Uterus (tissue), 3 donors: ENCODE measurements at regions not wholly inside any gene's neighbourhood (a gene's known extent, or its start where the extent isn't known, plus 50 kb on each side); places are given as distances from the start of the nearest gene placed in this dataset.

Source experiments
- DNase-seq, 2 donors: peaks; one replicate each; pipeline ENCODE4 v3.0.0-alpha.2; 2019 to 2020
- H3K27ac ChIP-seq, 2 donors: fragments of 200-600 bp; sonication (generic); 1 replicate in 1 of 2; 2 replicates in 1 of 2; pipeline ENCODE4 v1.5.1; 2016 to 2018
- H3K27me3 ChIP-seq, 2 donors: fragments of 200-600 bp; sonication (generic); one replicate each; pipeline ENCODE4 v1.5.1; 2018 to 2019; ENCODE audit warnings: control low read depth in 1 of 2
- H3K36me3 ChIP-seq, 2 donors: fragments of 200-600 bp; sonication (generic); one replicate each; pipeline ENCODE4 v1.5.1; 2019; ENCODE audit warnings: control low read depth in 1 of 2
- H3K4me1 ChIP-seq, 2 donors: fragments of 200-600 bp; sonication (generic); one replicate each; pipeline ENCODE4 v1.5.1; 2018 to 2019; ENCODE audit warnings: control low read depth in 1 of 2
- H3K4me3 ChIP-seq, 2 donors: fragments of 200-600 bp; sonication (generic); 1 replicate in 1 of 2; 2 replicates in 1 of 2; pipeline ENCODE4 v1.5.1; 2018 to 2019; ENCODE audit warnings: mild to moderate bottlenecking in 1 of 2
- H3K9me3 ChIP-seq, 2 donors: fragments of 200-600 bp; sonication (generic); one replicate each; pipeline ENCODE4 v1.5.1; 2019; ENCODE audit warnings: control low read depth in 1 of 2
- CTCF ChIP-seq, 4 experiments: fragments of 200-600 bp in 2 of 4; fragments of 450-650 bp in 2 of 4; sonication (generic) in 2 of 4; IDR thresholded peaks; one replicate each; pipeline ENCODE4 v1.5.1; 2016 to 2019; ENCODE audit warnings: antibody characterized with exemption in 4 of 4, mild to moderate bottlenecking in 2 of 4, moderate library complexity in 1 of 4
- POLR2A ChIP-seq, 2 donors: fragments of 450-650 bp; IDR thresholded peaks; one replicate each; pipeline ENCODE4 v1.6.1; 2016; ENCODE audit warnings: antibody characterized with exemption in 2 of 2, mild to moderate bottlenecking in 1 of 2, moderate library complexity in 1 of 2
- intact Hi-C: fragments of 100-400 bp; cut with DNase I; formaldehyde crosslinking; loops from one replicate; pipeline ENCODE4 v1.15.1; 2023; ENCODE audit warnings: low total_unique reads
- donor health status: DM: yes; HTN: yes; CAD: no.

GRCh38 chr1:2859881-2860430 lies 58.5 kb upstream of the TTC34 start:
- no peak overlapping the region for H3K27ac ChIP-seq
- H3K4me3 ChIP-seq: no peak overlapping the region
- H3K4me1 ChIP-seq: no peaks in the 10 kb centered on the region
- no peaks in the 10 kb centered on the region for H3K9me3 ChIP-seq
- DNase-seq: no peak
- no peak for TF ChIP-seq POLR2A (IDR thresholded peaks at IDR 0.05)
- no peak for TF ChIP-seq CTCF (IDR thresholded peaks at IDR 0.05)
- H3K36me3 ChIP-seq: no peaks in the 10 kb centered on the region
- intact Hi-C loops: no loop called here
- peaks cover 0 to 8% of the 10 kb centered on the region in 2 donors for H3K27me3 ChIP-seq

GRCh38 chr1:2860476-2861142 lies 59.1 kb upstream of the TTC34 start:
- no peaks in the 10 kb centered on the region for H3K36me3 ChIP-seq
- no peaks in the 10 kb centered on the region for H3K4me1 ChIP-seq
- no peak for DNase-seq
- intact Hi-C loops: no loop called here
- TF ChIP-seq CTCF (IDR thresholded peaks at IDR 0.05): no peak
- no peak for TF ChIP-seq POLR2A (IDR thresholded peaks at IDR 0.05)
- peaks cover 0 to 1% of the 10 kb centered on the region in 2 donors for H3K27me3 ChIP-seq
- no peaks in the 10 kb centered on the region for H3K9me3 ChIP-seq
- H3K4me3 ChIP-seq: no peak overlapping the region
- no peak overlapping the region for H3K27ac ChIP-seq

- Histone ChIP-seq H3K4me3 (no peak overlapping the region), H3K9me3 (no peaks in the 10 kb centered on the region), H3K27me3 (no peaks in the 10 kb centered on the region), H3K36me3 (no peaks in the 10 kb centered on the region), H3K27ac (no peak overlapping the region), H3K4me1 (no peaks in the 10 kb centered on the region)
- no peak for TF ChIP-seq POLR2A (IDR thresholded peaks at IDR 0.05)
- intact Hi-C loops: no loop called here
- no peak for DNase-seq
Measured at GRCh38 chr1:2861143-2861987, 59.9 kb upstream of the TTC34 start.

- intact Hi-C loops: no loop called here
- Histone ChIP-seq H3K4me1 (no peaks in the 10 kb centered on the region), H3K27me3 (no peaks in the 10 kb centered on the region), H3K27ac (no peak overlapping the region), H3K36me3 (no peaks in the 10 kb centered on the region), H3K4me3 (no peak overlapping the region), H3K9me3 (no peaks in the 10 kb centered on the region)
- TF ChIP-seq CTCF (IDR thresholded peaks at IDR 0.05) (no peak), POLR2A (IDR thresholded peaks at IDR 0.05) (no peak)
- DNase-seq: no peak
Measured at GRCh38 chr1:2861988-2862813, 60.7 kb upstream of the TTC34 start.

DNA sequence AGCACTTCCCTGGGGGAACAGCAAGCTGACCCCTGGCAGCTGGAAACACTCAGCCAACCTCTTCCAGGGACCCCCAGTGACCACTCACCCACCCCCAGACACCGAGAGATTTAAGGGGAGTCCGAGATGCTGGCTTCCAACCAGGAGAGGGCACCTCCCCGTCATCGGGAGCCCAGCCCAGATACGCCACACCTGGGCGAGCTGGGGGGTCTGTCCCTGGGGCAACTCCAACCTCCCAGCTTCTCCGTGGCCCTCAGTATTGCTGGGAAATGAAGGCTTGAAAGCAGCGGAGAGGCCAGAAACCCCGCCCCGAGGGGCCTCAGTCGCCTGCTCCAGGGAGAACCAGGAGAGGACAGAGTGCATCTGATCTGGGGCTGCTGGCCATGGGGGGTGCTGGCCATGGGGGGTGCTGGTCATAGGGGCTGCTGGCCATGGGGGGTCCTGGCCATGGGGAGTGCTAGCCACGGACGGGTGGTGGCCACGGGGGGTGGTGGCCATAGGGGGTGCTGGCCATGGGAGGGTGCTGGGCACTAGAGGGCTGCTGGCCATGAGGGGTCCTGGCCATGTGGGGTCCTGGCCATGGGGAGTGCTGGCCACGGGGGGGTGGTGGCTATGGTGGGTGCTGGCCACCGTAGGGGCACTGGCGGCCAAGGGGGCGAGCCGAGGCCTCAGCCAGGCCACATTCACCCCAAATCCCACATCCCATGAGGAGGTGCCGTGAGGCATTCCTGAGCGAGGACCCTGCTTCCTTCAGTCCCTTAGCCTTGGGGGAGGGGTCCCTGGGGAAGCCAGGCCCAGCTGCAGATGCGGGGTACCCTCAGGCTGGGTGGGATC lies 61.5 kb upstream of the TTC34 start:
- no peaks in the 10 kb centered on the region for H3K9me3 ChIP-seq
- H3K4me3 ChIP-seq: no peak overlapping the region
- H3K36me3 ChIP-seq: no peaks in the 10 kb centered on the region
- DNase-seq: no peak
- intact Hi-C loops: no loop called here
- TF ChIP-seq POLR2A (IDR thresholded peaks at IDR 0.05): no peak
- TF ChIP-seq CTCF (IDR thresholded peaks at IDR 0.05): no peak
- H3K4me1 ChIP-seq: no peaks in the 10 kb centered on the region
- H3K27me3 ChIP-seq: no peaks in the 10 kb centered on the region
- H3K27ac ChIP-seq: no peak overlapping the region
